Progenitor cell of endocrine pancreas (in vitro differentiated cells): ENCODE measurements at regions not wholly inside any gene's neighbourhood (a gene's known extent, or its start where the extent isn't known, plus 50 kb on each side); places are given as distances from the start of the nearest gene placed in this dataset.

ENCODE experiments used
- DNase-seq: peaks from one replicate; pipeline ENCODE4 v3.0.0; 2021; ENCODE audit warnings: low spot score; ENCODE audit not compliant: unreplicated experiment
- H3K27ac Mint-ChIP-seq: 2 replicates; pipeline ENCODE4 v1.8.0; 2021; ENCODE audit warnings: mild to moderate bottlenecking, moderate library complexity, mixed read lengths
- H3K27me3 Mint-ChIP-seq: 2 replicates; pipeline ENCODE4 v1.8.0; 2021; ENCODE audit warnings: mixed read lengths
- H3K36me3 Mint-ChIP-seq: 2 replicates; pipeline ENCODE4 v1.8.0; 2022; ENCODE audit warnings: mixed read lengths; ENCODE audit not compliant: insufficient read depth
- H3K4me1 Mint-ChIP-seq: 2 replicates; pipeline ENCODE4 v1.8.0; 2021; ENCODE audit warnings: low read depth, mixed read lengths
- H3K4me3 Mint-ChIP-seq: 2 replicates; pipeline ENCODE4 v1.8.0; 2021; ENCODE audit warnings: low read depth, mild to moderate bottlenecking, moderate library complexity, mixed read lengths
- H3K9me3 Mint-ChIP-seq: 2 replicates; pipeline ENCODE4 v1.8.0; 2021; ENCODE audit warnings: low read depth, mixed read lengths
- TF ChIP-seq, protein P1 (sequence below): fragments of 200-600 bp; sonication (generic); IDR thresholded peaks from one replicate; pipeline ENCODE4 v1.5.0; 2021; ENCODE audit warnings: antibody characterized with exemption, mild to moderate bottlenecking; ENCODE audit not compliant: unreplicated experiment

GRCh38 chr9:75604661-75605060, 285.8 kb upstream of the PCSK5 start:
- H3K27me3 Mint-ChIP-seq: peaks cover 16% of the 10 kb centered on the region
- H3K4me3 Mint-ChIP-seq: no peak overlapping the region
- DNase-seq: no peak
- H3K36me3 Mint-ChIP-seq: no peaks in the 10 kb centered on the region
- TF ChIP-seq, protein P1, sequence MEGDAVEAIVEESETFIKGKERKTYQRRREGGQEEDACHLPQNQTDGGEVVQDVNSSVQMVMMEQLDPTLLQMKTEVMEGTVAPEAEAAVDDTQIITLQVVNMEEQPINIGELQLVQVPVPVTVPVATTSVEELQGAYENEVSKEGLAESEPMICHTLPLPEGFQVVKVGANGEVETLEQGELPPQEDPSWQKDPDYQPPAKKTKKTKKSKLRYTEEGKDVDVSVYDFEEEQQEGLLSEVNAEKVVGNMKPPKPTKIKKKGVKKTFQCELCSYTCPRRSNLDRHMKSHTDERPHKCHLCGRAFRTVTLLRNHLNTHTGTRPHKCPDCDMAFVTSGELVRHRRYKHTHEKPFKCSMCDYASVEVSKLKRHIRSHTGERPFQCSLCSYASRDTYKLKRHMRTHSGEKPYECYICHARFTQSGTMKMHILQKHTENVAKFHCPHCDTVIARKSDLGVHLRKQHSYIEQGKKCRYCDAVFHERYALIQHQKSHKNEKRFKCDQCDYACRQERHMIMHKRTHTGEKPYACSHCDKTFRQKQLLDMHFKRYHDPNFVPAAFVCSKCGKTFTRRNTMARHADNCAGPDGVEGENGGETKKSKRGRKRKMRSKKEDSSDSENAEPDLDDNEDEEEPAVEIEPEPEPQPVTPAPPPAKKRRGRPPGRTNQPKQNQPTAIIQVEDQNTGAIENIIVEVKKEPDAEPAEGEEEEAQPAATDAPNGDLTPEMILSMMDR: no peak
- no peaks in the 10 kb centered on the region for H3K9me3 Mint-ChIP-seq
- peaks cover 3% of the 10 kb centered on the region for H3K4me1 Mint-ChIP-seq
- H3K27ac Mint-ChIP-seq: no peak overlapping the region

GRCh38 chr9:75607521-75607920, 283.0 kb upstream of the PCSK5 start:
- Mint-ChIP-seq H3K4me1 (peaks cover 3% of the 10 kb centered on the region), H3K4me3 (no peak overlapping the region), H3K36me3 (no peaks in the 10 kb centered on the region), H3K9me3 (peaks cover 5% of the 10 kb centered on the region), H3K27me3 (peaks cover 23% of the 10 kb centered on the region), H3K27ac (no peak overlapping the region)
- DNase-seq: no peak
- TF ChIP-seq, protein P1: no peak

DNA sequence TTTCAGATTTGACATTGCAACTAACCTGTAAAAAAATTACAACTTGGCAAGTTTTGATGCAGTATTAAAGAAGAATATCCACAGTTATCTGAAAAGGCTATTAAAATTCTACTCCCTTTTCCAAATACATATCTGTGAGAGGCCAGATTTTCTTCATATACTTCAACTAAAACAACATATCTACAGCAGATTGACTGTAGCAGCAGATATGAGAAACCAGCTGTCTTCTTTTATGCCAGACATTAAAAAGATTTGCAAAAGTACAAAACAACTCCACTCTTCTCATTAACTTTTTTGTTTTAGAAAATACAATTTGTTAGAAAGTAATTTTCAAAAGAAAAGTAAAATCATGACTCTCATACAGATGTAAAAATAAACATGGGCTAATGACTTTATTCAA, 281.1 kb upstream of the PCSK5 start:
- H3K36me3 Mint-ChIP-seq: no peaks in the 10 kb centered on the region
- DNase-seq: no peak

GRCh38 chr9:75610246-75610645, 280.2 kb upstream of the PCSK5 start:
- peaks cover 5% of the 10 kb centered on the region for H3K9me3 Mint-ChIP-seq
- DNase-seq: no peak
- H3K36me3 Mint-ChIP-seq: no peaks in the 10 kb centered on the region
- no peak overlapping the region for H3K27ac Mint-ChIP-seq
- TF ChIP-seq, protein P1: no peak
- H3K27me3 Mint-ChIP-seq: peaks cover 17% of the 10 kb centered on the region
- H3K4me3 Mint-ChIP-seq: no peak overlapping the region
- peaks cover 3% of the 10 kb centered on the region for H3K4me1 Mint-ChIP-seq

More for the DNA sequence above, 281.1 kb upstream of the PCSK5 start:
- peaks cover 3% of the 10 kb centered on the region for H3K4me1 Mint-ChIP-seq
- peaks cover 18% of the 10 kb centered on the region for H3K27me3 Mint-ChIP-seq
- peaks cover 5% of the 10 kb centered on the region for H3K9me3 Mint-ChIP-seq
- no peak overlapping the region for H3K4me3 Mint-ChIP-seq
- no peak overlapping the region for H3K27ac Mint-ChIP-seq
- TF ChIP-seq, protein P1: no peak

DNA sequence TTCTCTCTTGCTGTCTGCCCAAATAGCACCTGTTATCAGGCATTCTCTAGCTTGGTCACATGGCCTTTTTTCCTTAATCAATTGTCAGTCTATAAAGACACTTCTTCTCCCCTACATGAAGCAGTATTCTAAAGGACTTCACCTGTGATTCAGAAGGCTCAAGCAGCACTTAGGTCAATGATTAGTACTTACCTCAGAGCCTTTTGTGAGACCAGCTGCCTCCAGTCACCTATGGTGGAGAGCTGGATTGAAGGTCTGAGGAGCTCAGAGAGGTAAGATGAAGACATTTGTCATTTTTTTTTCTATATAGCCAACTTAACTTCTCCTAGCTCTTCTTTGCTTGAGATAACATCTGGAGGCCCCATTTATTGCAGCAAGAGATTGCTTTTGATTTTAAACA, 278.3 kb upstream of the PCSK5 start:
- DNase-seq: no peak
- no peak overlapping the region for H3K4me3 Mint-ChIP-seq
- no peaks in the 10 kb centered on the region for H3K36me3 Mint-ChIP-seq
- no peak overlapping the region for H3K27ac Mint-ChIP-seq
- TF ChIP-seq, protein P1: no peak
- peaks cover 15% of the 10 kb centered on the region for H3K27me3 Mint-ChIP-seq
- H3K9me3 Mint-ChIP-seq: peaks cover 5% of the 10 kb centered on the region
- peaks cover 11% of the 10 kb centered on the region for H3K4me1 Mint-ChIP-seq
